HCT116 (cell line): ENCODE measurements at regions not wholly inside any gene's neighbourhood (a gene's known extent, or its start where the extent isn't known, plus 50 kb on each side); places are given as distances from the start of the nearest gene placed in this dataset.
"Not testable (repeated sequence)": the region's sequence is repeated elsewhere in the genome, so short reads cannot be mapped to it uniquely, and the experiment has no call there.

Source experiments
- ATAC-seq: fragments of 200-7000 bp; cut with Tn5 transposase; 2 replicates; pipeline ENCODE4 v1.9.1; 2020; ENCODE audit warnings: mild to moderate bottlenecking, moderate library complexity
- BruUV-seq: library from RNA; stranded (reverse); fragments of 400-500 nt; replicated peaks from 2 replicates; lab custom pipeline; 2021; lab: Mats Ljungman, UMichigan
- CTCF ChIA-PET: fragments of 300-600 bp; sonication (Branson Sonifier 250); formaldehyde crosslinking; loops from one replicate; lab custom pipeline; 2021; ENCODE audit warnings: antibody characterized with exemption; lab: Charles Lee
- POLR2A ChIA-PET: fragments of 300-600, 350-600 bp; sonication (Branson Sonifier 250); formaldehyde crosslinking; loops from one replicate; lab custom pipeline; 2021; ENCODE audit warnings: antibody characterized with exemption; lab: Charles Lee
- RAD21 ChIA-PET, 2 experiments: fragments of 300-600 bp; sonication (Branson Sonifier 250); formaldehyde crosslinking; loops; one replicate each; lab custom pipeline; 2023; ENCODE audit warnings: low total read pairs in 2 of 2; ENCODE audit not compliant: uncharacterized antibody in 2 of 2, unreplicated experiment in 2 of 2, low non-redundant PET in 1 of 2; lab: Charles Lee
- DNase-seq: peaks from one replicate; pipeline ENCODE4 v3.0.0-alpha.2; 2010; ENCODE audit warnings: low read depth, low spot score
- H2AFZ ChIP-seq: fragments of 200-600 bp; shearing (Covaris generic), sonication (generic); 2 replicates; pipeline ENCODE4 v1.6.1; 2017; ENCODE audit warnings: low read depth, mixed run types, mixed read lengths, antibody characterized with exemption, low read length; ENCODE audit not compliant: poor library complexity, severe bottlenecking
- H3K27ac ChIP-seq: 2 replicates; pipeline ENCODE4 v1.5.1; 2012; ENCODE audit warnings: low read depth, low read length
- H3K27me3 ChIP-seq: fragments of 200-600 bp; sonication (generic); 2 replicates; pipeline ENCODE4 v1.6.1; 2016; ENCODE audit warnings: mixed run types, low read length, mixed read lengths; ENCODE audit not compliant: insufficient read depth
- H3K36me3 ChIP-seq, 2 experiments: fragments of 200-500 bp in 1 of 2; fragments of 200-600 bp in 1 of 2; sonication (Bioruptor generic) in 1 of 2; sonication (generic) in 1 of 2; 2 replicates each; pipeline versions ENCODE4 v1.5.1 to v1.6.1; 2014 to 2016; ENCODE audit warnings: low read length in 2 of 2, inconsistent platforms in 1 of 2, mixed read lengths in 1 of 2, mixed run types in 1 of 2; ENCODE audit not compliant: insufficient read depth in 2 of 2, control insufficient read depth in 1 of 2
- H3K4me1 ChIP-seq, 2 experiments: fragments of 200-600 bp in 1 of 2; sonication (generic) in 1 of 2; 2 replicates each; pipeline versions ENCODE4 v1.5.1 to v1.6.1; 2012 to 2017; ENCODE audit warnings: low read length in 2 of 2, inconsistent platforms in 1 of 2, mild to moderate bottlenecking in 1 of 2, mixed read lengths in 1 of 2, mixed run types in 1 of 2, moderate library complexity in 1 of 2; ENCODE audit not compliant: insufficient read depth in 2 of 2, control insufficient read depth in 1 of 2
- H3K4me2 ChIP-seq: fragments of 200-600 bp; sonication (generic); 2 replicates; pipeline ENCODE4 v1.6.1; 2017; ENCODE audit warnings: mixed run types, low read length, mixed read lengths
- H3K4me3 ChIP-seq, 2 experiments: fragments of 200-600 bp in 1 of 2; sonication (generic) in 1 of 2; replicated peaks in 1 of 2; 2 replicates each; pipeline ENCODE4 v1.5.1; 2011 to 2016; ENCODE audit warnings: low read length in 2 of 2, control low read depth in 1 of 2, low read depth in 1 of 2, mild to moderate bottlenecking in 1 of 2, mixed read lengths in 1 of 2, mixed run types in 1 of 2
- H3K79me2 ChIP-seq: fragments of 200-600 bp; sonication (generic); 2 replicates; pipeline ENCODE4 v1.6.1; 2017; ENCODE audit warnings: mild to moderate bottlenecking, mixed run types, low read length, moderate library complexity, mixed read lengths; ENCODE audit not compliant: insufficient read depth
- H3K9ac ChIP-seq: fragments of 200-600 bp; sonication (generic); 2 replicates; pipeline ENCODE4 v1.6.1; 2016; ENCODE audit warnings: low read length, mixed read lengths
- H3K9me2 ChIP-seq: fragments of 200-600 bp; sonication (generic), shearing (Covaris generic); 2 replicates; pipeline ENCODE4 v1.6.1; 2017; ENCODE audit warnings: mixed run types, mild to moderate bottlenecking, moderate library complexity; ENCODE audit not compliant: insufficient read depth
- H3K9me3 ChIP-seq, 2 experiments: fragments of 200-500 bp in 1 of 2; fragments of 200-600 bp in 1 of 2; sonication (Bioruptor generic) in 1 of 2; sonication (generic) in 1 of 2; 2 replicates each; pipeline ENCODE4 v1.6.1; 2014 to 2017; ENCODE audit warnings: low read length in 2 of 2, mixed read lengths in 2 of 2, inconsistent platforms in 1 of 2, low read depth in 1 of 2, mild to moderate bottlenecking in 1 of 2, mixed run types in 1 of 2, moderate library complexity in 1 of 2; ENCODE audit not compliant: control insufficient read depth in 1 of 2, insufficient read depth in 1 of 2
- H4K20me1 ChIP-seq: fragments of 200-600 bp; sonication (generic), shearing (Covaris generic); 2 replicates; pipeline ENCODE4 v1.6.1; 2017; ENCODE audit warnings: mixed run types, mild to moderate bottlenecking, moderate library complexity; ENCODE audit not compliant: insufficient read depth
- EZH2 ChIP-seq: fragments of 200-600 bp; sonication (generic); IDR thresholded peaks from 2 replicates; pipeline ENCODE4 v1.6.1; 2017; ENCODE audit warnings: antibody characterized with exemption, mixed run types
- intact Hi-C: fragments of 100-400 bp; cut with micrococcal nuclease; formaldehyde crosslinking; loops from 2 replicates; pipeline ENCODE4 v1.10.0; 2022

- H3K27ac ChIP-seq, result no peak overlapping the region
- ATAC-seq (no peak), DNase-seq (no peak)
- no peak overlapping the region for H3K4me2 ChIP-seq
- no TSS peak for BruUV-seq
- H3K4me1 ChIP-seq, result no peaks in the 10 kb centered on the region
- H3K36me3 ChIP-seq, result no peaks in the 10 kb centered on the region
- H3K9me2 ChIP-seq, result no peaks in the 10 kb centered on the region
- H3K4me3 ChIP-seq, result no peak overlapping the region
- intact Hi-C loops, result no loop called here
- H2AFZ ChIP-seq, result no peak overlapping the region
- H3K9me3 ChIP-seq, result peaks cover 0 to 9% of the 10 kb centered on the region in 2 experiments; a peak in 2 of 4 replicates
- H3K79me2 ChIP-seq, result no peaks in the 10 kb centered on the region
- CTCF ChIA-PET, result no interaction called here
- no peak overlapping the region for H3K9ac ChIP-seq
- no peak for TF ChIP-seq EZH2
- H4K20me1 ChIP-seq, result no peaks in the 10 kb centered on the region
- no peaks in the 10 kb centered on the region for H3K27me3 ChIP-seq
- RAD21 ChIA-PET, result no interaction called here
- POLR2A ChIA-PET, result no interaction called here
Measured at GRCh38 chr19:20470345-20471135, 95.0 kb downstream of the ZNF737 start.

- intact Hi-C loops, H3K4me3 ChIP-seq, H3K4me2 ChIP-seq, CTCF ChIA-PET, ATAC-seq, H3K27ac ChIP-seq, POLR2A ChIA-PET, RAD21 ChIA-PET, H3K36me3 ChIP-seq, H3K9me2 ChIP-seq, BruUV-seq, H2AFZ ChIP-seq, H3K79me2 ChIP-seq, DNase-seq, H3K4me1 ChIP-seq, H4K20me1 ChIP-seq, H3K9ac ChIP-seq, H3K27me3 ChIP-seq: not testable (repeated sequence)
- peaks cover 6 to 18% of the 10 kb centered on the region in 2 experiments; a peak in 2 of 4 replicates for H3K9me3 ChIP-seq
Measured at GRCh38 chr19:20466638-20466990, 99.0 kb downstream of the ZNF737 start.

- BruUV-seq, H3K27me3 ChIP-seq, POLR2A ChIA-PET, H3K36me3 ChIP-seq, ATAC-seq, H3K4me3 ChIP-seq, H3K9me2 ChIP-seq, CTCF ChIA-PET, H3K79me2 ChIP-seq, RAD21 ChIA-PET, intact Hi-C loops, H4K20me1 ChIP-seq, H3K27ac ChIP-seq, DNase-seq, H3K4me2 ChIP-seq, H3K4me1 ChIP-seq, H3K9ac ChIP-seq, H2AFZ ChIP-seq: not testable (repeated sequence)
- H3K9me3 ChIP-seq, result peaks cover 6 to 18% of the 10 kb centered on the region in 2 experiments; a peak in 2 of 4 replicates
Measured at GRCh38 chr19:20465922-20466637, 99.5 kb downstream of the ZNF737 start.
